ENCODE measurements at regions not wholly inside any gene's neighbourhood (a gene's known extent, or its start where the extent isn't known, plus 50 kb on each side); places are given as distances from the start of the nearest gene placed in this dataset.

GRCh38 chr12:94031763-94032162, 116.6 kb upstream of the PLXNC1 start:
- DNase-seq (ENCODE audit: low spot score), result no peak

DNA sequence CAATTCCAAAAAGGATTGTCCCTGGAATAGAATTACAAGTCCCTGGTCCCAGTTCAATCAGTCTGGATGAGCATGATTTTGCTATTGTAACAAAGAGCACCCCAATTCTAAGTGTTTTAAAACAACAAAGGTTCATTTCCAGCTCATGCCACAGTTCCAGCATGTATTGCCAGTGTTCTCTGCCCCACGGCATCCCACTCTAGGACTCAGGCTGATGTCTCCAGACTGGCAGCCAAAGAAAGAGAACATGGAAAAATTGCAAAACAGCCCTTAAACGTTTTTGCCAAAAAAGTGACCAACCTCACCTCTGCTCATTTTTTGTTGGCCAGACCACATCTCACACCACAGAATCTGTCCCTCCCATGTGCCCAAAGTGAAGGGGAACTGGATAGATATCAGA, 116.0 kb upstream of the PLXNC1 start:
- DNase-seq (ENCODE audit: low spot score), result no peak

DNA sequence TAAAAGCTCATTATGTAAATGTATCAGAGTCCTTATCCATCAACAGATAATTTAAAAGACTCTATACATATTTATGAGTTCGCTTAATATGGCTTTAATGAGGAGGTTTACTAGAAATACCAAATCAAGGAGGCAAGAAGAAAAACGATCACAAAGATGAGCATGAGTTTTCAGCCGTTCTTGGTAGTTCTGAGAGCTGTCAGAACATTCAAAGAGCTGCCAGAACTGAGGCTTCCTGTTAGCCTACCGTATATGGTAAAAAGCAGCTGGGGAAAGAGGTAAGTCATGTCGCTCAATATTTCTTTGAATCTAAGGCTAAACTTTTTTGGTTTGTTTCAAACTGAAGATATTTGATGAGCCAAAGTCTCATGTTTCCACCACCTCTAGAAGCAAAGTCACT, 115.3 kb upstream of the PLXNC1 start:
- DNase-seq (ENCODE audit: low spot score), result no peak

DNA sequence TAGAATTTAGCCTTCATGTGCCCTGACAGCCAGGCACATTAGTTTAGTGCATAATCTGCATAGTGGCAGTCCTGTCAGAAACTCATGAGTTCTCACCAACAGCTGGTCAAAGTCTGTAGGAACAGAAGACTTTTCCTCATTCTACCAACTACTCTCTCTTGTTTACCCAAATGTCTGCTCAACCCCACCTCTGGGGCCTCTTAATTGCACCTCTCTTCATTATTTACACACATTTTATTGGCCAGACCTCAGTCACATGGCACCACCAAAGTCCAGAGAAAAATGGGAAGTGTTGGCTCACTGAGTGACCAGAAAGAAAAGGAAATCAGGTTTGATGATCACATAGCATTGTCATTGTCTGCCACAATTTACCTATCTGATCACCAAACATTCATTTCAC, 114.6 kb upstream of the PLXNC1 start:
- no peak for DNase-seq (ENCODE audit: low spot score)

DNA sequence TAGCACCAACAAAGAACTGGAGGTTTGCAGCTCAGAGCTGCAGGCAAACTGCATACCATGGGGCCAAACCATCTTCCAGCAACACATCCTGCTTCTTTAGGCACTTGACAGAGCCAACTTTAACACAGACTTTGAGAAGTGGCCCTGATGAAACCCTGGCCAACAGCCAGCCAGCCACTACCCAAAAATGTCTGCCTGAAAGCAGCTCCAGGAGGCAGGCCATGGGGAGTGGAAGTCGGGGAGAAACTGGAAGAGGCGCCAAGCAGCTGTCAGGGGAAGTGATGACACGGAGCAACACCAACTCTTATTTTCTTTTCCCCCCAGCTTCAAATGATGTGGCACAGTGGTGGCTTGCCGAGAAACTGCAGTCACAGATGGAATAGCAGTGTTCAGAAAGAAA, 110.9 kb upstream of the PLXNC1 start:
- no peak for DNase-seq (ENCODE audit: low spot score)

DNA sequence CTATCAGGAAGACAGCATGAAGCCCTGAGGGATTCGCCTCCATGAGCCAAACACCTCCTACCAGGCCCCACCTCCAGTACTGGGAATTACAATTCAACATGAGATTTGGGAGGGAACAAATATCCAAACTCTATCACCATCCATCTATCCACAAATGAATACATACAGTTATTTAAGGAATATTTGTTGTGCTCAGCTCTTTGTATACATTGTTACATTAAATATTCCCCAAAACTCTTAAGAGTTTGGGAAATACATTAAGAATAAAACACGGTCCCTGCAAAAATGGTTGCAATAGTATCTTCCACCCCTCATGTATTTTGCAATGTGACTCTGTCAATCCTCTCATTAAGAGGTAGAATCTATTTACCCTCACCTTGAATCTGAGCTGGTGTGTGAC, 109.8 kb upstream of the PLXNC1 start:
- no peak for DNase-seq (ENCODE audit: low spot score)

- no peak for DNase-seq (ENCODE audit: low spot score)
These were observed 109.1 kb upstream of the PLXNC1 start for GRCh38 chr12:94039199-94039840.

DNA sequence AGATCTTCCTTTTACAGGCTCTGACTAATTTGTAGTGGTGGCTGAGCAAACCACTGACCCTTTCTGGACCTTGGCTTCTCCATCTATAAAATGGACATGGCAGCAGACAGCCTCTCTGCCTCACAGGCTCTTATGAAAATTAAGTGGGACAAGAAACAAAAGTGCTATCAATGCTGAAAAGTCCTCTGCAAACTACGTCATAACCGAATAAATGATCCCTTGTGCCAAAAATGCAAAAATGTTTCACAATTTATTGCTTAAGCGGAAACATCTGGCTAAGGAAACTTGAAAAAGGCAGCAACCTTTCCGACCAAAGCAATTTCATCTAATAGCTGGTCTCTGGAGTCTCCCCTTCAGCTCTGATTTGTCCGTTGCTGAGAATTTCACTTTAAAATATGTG, 108.5 kb upstream of the PLXNC1 start:
- DNase-seq (ENCODE audit: low spot score), result no peak

DNA sequence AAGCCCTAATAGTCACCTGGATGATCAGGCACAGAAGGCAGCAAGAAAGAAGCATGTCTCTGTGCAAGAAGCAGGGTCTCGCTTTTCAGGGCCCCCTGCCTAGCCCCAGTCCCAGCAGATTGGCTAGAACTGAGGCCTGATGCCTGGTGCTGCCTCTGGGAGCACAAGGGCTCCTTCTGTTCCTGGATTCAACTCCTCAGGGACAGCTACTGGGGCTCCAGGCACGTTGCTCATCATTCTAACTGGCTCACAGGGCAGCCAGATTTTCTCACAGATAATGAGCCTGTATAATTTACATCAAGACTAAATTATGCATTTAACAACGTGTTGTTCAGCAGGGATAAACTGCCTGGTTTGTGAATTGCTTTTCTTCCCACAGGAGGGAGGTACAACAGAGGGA, 106.5 kb upstream of the PLXNC1 start:
- DNase-seq (ENCODE audit: low spot score), result no peak

DNA sequence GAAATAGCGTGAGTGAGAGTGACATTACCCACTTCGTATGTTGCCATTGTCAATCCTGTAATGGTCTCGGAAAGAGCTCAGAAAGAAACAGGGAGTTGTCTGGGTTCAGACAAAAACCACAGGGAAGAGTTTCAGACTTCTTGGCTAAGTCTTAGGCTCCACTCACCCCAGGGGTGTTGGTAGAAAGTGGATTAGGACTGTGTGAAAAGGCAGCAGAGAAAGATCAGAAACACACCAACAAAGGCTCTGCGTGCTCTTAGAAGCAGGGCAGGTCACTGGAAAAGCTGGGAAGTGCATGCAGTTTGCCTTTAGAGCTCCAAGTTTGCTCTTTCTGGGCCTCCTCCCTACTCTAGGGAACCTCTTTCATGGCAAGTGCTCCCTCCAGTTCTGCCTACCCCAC, 106.1 kb upstream of the PLXNC1 start:
- DNase-seq (ENCODE audit: low spot score), result no peak

DNA sequence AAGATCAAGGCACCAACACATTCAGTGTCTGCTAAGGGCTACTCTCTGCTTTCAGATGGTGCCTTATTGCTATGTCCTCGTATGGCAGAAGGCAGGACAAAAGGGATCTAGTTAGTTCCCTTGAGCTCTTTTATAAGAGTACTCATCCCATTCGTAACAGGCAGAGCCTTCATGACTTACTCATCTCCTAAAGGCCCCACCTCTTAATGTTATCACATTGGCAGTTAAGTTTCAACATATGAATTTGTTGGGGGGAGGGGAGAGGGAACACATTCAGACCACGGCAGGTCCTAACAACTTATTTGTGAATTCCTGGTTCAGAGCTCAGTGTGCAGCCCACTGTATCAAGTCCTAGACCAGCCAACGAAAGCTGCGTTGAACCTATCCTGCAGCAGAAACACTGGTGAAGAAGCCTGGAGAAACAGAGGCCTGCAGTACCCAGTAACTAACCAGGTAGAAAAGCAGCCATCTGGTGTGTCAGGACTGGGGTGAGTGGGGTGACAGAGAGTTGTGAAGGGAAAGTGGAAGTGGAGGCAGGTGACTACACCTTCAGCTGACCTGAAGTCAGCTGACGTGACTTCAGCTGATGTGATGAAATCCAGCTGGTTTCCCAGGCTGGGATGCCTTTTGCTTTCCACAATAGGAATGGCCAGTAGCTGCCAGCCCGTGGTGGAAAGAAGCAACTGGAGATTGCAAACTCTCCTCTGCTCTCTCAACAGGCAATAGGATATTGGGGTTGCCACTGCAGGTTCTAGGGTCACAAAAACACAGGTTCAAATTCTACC, 101.6 kb upstream of the PLXNC1 start:
- DNase-seq (ENCODE audit: low spot score), result no peak

- DNase-seq (ENCODE audit: low spot score), result no peak
These were observed 100.4 kb upstream of the PLXNC1 start for GRCh38 chr12:94047781-94048567.

DNA sequence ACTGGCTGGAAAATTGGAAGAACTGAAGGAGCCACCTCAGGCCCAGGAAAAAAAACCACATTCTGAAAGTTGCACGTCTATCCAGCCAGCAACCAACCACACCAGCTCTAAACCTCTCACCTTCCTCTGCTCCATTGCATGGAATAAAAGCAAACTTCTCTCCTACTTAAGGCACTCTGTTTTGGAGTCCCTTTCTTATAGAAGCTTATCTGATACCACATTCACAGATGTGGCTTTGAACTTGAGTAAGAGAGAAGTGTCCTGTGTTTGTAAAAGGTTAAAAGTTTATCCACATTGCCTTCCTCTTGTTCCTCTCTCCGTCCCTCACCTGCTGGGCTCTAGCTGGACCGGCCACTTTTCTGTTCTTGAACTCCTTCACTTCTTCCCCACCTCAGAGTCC, 99.6 kb upstream of the PLXNC1 start:
- no peak for DNase-seq (ENCODE audit: low spot score)

DNA sequence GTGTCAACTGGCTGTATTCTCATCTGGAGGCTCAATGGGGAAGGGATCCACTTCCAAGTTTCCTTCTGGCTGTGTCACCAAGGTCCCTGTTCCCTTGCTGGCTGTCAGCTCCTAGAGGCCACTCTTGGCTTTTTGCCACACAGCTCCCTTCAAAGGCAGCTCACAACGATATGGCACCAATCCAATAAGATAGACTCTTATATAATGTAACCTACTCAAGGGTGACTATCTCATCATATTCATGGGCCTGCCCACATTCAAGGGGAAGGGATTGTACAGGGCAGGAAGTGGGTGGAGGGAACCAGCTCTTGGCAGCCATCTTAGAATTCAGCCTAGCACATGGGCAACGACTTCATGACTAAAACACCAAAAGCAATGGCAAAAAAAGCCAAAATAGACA, 98.7 kb upstream of the PLXNC1 start:
- no peak for DNase-seq (ENCODE audit: low spot score)

- no peak for DNase-seq (ENCODE audit: low spot score)
These were observed 94.7 kb upstream of the PLXNC1 start for GRCh38 chr12:94053676-94054075.

DNA sequence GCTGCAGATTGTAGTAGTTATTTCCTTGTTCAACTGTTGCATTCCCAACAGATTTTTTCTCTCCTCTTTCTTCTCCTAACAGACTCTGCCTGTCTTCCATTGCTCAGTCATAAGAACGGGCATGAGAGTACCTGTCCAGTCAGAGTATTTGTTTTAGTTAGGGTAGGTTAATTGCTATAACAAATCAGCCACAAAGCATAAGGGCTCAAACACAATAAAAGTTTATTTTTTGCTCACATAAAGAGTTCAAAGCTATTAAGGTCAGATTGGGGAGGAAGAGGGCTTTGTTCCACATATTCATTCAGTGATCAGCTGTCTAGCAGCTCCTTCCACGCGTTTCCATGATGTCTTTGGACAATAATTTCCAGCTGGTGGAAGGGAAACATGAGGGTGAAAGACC, 92.8 kb upstream of the PLXNC1 start:
- DNase-seq (ENCODE audit: low spot score), result no peak

GRCh38 chr12:94056419-94057158, 91.8 kb upstream of the PLXNC1 start:
- DNase-seq (ENCODE audit: low spot score), result no peak

GRCh38 chr12:94057262-94058151, 90.9 kb upstream of the PLXNC1 start:
- DNase-seq (ENCODE audit: low spot score), result no peak

- no peak for DNase-seq (ENCODE audit: low spot score)
These were observed 88.7 kb upstream of the PLXNC1 start for GRCh38 chr12:94059394-94060368.

GRCh38 chr12:94062194-94062593, 86.2 kb upstream of the PLXNC1 start:
- no peak for DNase-seq (ENCODE audit: low spot score)

All from A172 (cell line).